ENCODE measurements at regions not wholly inside any gene's neighbourhood (a gene's known extent, or its start where the extent isn't known, plus 50 kb on each side); places are given as distances from the start of the nearest gene placed in this dataset.

DNA sequence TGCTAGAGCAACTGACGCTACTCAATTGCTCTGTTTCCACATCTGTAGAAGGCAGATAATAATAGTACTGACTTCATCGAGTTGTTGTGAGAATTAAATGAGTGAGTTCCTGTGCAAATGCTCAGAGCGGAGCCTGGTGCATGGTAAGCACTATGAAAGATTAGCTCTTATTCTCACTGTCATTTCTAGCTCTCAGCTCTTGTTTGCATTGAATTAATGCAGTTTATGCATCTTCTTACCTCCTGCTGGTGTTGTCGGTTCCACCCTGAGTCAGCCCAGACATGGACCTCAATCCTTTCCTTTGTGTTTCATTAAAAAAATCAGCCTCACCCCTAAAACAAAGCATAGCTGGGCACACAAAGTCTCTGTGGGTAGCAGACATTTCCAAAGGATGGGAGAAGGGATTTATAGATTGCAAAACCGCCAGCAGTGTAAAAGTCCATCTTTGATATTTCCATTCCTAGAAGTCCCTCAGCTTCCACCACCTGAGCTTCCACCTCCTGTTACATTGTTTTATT lies 254.4 kb upstream of the CSF3R start:
- ATAC-seq: no peak
- no peak for TF ChIP-seq ZNF70 (CRISPR knock-in tag; IDR thresholded peaks at IDR 0.05)

DNA sequence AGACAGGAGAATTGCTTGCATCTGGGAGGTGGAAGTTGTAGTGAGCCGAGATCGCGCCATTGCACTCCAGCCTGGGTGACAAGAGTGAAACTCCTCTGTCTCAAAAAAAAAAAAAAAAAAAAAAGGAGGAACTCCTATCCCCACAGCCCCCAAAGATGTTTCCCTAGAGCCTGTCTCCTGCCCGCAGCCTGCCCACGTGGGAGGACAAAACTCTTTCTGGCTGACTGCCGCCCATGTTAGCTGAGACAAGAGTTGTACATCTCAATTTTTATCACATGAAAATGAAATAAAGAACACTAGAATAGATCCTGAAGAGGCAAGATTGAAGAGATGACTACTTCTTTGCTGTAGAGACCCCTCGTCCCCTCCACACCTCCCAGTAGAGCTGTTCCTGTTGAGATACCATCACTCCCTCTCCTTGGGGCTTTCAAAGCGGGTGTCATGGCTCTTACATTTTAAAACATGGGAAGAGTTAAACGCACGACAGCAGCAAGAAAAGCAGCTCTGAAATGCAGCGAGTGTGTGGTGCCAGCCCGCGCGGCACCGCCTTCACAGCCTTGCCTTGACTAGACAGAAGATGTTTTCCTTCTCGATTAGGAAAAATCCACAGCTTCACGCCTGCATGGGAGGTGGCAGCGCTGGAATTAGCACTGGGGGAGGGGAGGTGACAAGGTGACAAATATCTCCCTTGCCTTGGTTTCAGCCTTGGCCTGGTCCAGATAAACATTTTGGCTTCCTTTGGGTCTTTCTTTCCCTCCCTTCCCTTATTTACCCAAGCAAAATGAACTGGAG lies 253.4 kb upstream of the CSF3R start:
- TF ChIP-seq TOX (CRISPR knock-in tag; IDR thresholded peaks at IDR 0.05; ENCODE audit: borderline replicate concordance): no peak
- TF ChIP-seq, protein P1, sequence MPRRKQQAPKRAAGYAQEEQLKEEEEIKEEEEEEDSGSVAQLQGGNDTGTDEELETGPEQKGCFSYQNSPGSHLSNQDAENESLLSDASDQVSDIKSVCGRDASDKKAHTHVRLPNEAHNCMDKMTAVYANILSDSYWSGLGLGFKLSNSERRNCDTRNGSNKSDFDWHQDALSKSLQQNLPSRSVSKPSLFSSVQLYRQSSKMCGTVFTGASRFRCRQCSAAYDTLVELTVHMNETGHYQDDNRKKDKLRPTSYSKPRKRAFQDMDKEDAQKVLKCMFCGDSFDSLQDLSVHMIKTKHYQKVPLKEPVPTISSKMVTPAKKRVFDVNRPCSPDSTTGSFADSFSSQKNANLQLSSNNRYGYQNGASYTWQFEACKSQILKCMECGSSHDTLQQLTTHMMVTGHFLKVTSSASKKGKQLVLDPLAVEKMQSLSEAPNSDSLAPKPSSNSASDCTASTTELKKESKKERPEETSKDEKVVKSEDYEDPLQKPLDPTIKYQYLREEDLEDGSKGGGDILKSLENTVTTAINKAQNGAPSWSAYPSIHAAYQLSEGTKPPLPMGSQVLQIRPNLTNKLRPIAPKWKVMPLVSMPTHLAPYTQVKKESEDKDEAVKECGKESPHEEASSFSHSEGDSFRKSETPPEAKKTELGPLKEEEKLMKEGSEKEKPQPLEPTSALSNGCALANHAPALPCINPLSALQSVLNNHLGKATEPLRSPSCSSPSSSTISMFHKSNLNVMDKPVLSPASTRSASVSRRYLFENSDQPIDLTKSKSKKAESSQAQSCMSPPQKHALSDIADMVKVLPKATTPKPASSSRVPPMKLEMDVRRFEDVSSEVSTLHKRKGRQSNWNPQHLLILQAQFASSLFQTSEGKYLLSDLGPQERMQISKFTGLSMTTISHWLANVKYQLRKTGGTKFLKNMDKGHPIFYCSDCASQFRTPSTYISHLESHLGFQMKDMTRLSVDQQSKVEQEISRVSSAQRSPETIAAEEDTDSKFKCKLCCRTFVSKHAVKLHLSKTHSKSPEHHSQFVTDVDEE (CRISPR knock-in tag; IDR thresholded peaks at IDR 0.05): no peak
- TF ChIP-seq, protein P2, sequence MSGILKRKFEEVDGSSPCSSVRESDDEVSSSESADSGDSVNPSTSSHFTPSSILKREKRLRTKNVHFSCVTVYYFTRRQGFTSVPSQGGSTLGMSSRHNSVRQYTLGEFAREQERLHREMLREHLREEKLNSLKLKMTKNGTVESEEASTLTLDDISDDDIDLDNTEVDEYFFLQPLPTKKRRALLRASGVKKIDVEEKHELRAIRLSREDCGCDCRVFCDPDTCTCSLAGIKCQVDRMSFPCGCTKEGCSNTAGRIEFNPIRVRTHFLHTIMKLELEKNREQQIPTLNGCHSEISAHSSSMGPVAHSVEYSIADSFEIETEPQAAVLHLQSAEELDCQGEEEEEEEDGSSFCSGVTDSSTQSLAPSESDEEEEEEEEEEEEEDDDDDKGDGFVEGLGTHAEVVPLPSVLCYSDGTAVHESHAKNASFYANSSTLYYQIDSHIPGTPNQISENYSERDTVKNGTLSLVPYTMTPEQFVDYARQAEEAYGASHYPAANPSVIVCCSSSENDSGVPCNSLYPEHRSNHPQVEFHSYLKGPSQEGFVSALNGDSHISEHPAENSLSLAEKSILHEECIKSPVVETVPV (CRISPR knock-in tag; IDR thresholded peaks at IDR 0.05): no peak
- TF ChIP-seq OSR1 (CRISPR knock-in tag; IDR thresholded peaks at IDR 0.05): no peak
- TF ChIP-seq, protein P3, sequence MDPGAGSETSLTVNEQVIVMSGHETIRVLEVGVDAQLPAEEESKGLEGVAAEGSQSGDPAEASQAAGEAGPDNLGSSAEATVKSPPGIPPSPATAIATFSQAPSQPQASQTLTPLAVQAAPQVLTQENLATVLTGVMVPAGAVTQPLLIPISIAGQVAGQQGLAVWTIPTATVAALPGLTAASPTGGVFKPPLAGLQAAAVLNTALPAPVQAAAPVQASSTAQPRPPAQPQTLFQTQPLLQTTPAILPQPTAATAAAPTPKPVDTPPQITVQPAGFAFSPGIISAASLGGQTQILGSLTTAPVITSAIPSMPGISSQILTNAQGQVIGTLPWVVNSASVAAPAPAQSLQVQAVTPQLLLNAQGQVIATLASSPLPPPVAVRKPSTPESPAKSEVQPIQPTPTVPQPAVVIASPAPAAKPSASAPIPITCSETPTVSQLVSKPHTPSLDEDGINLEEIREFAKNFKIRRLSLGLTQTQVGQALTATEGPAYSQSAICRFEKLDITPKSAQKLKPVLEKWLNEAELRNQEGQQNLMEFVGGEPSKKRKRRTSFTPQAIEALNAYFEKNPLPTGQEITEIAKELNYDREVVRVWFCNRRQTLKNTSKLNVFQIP (CRISPR knock-in tag; IDR thresholded peaks at IDR 0.05; ENCODE audit: borderline replicate concordance, low read depth): no peak
- TF ChIP-seq, protein P4, sequence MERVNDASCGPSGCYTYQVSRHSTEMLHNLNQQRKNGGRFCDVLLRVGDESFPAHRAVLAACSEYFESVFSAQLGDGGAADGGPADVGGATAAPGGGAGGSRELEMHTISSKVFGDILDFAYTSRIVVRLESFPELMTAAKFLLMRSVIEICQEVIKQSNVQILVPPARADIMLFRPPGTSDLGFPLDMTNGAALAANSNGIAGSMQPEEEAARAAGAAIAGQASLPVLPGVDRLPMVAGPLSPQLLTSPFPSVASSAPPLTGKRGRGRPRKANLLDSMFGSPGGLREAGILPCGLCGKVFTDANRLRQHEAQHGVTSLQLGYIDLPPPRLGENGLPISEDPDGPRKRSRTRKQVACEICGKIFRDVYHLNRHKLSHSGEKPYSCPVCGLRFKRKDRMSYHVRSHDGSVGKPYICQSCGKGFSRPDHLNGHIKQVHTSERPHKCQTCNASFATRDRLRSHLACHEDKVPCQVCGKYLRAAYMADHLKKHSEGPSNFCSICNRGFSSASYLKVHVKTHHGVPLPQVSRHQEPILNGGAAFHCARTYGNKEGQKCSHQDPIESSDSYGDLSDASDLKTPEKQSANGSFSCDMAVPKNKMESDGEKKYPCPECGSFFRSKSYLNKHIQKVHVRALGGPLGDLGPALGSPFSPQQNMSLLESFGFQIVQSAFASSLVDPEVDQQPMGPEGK (CRISPR knock-in tag; IDR thresholded peaks at IDR 0.05; ENCODE audit: borderline replicate concordance): no peak
- TF ChIP-seq RARB (CRISPR knock-in tag; IDR thresholded peaks at IDR 0.05): no peak
- no peak for TF ChIP-seq ZNF8 (CRISPR knock-in tag; IDR thresholded peaks at IDR 0.05)
- no peak for TF ChIP-seq ZNF565 (CRISPR knock-in tag; conservative IDR thresholded peaks at IDR 0.05; ENCODE audit: low read depth)
- TF ChIP-seq ARNTL (CRISPR knock-in tag; IDR thresholded peaks at IDR 0.05; ENCODE audit: borderline replicate concordance, low read depth): no peak
- TF ChIP-seq SNAI2 (CRISPR knock-in tag; IDR thresholded peaks at IDR 0.05): no peak
- no peak for TF ChIP-seq PPARA (CRISPR knock-in tag; IDR thresholded peaks at IDR 0.05; ENCODE audit: borderline replicate concordance)
- TF ChIP-seq GLIS3 (CRISPR knock-in tag; IDR thresholded peaks at IDR 0.05): no peak
- TF ChIP-seq ZFP3 (CRISPR knock-in tag; IDR thresholded peaks at IDR 0.05): no peak
- no peak for TF ChIP-seq TCF4 (CRISPR knock-in tag; IDR thresholded peaks at IDR 0.05; ENCODE audit: borderline replicate concordance)
- no peak for TF ChIP-seq BACH2 (CRISPR knock-in tag; IDR thresholded peaks at IDR 0.05; ENCODE audit: borderline replicate concordance)
- ATAC-seq: no peak

DNA sequence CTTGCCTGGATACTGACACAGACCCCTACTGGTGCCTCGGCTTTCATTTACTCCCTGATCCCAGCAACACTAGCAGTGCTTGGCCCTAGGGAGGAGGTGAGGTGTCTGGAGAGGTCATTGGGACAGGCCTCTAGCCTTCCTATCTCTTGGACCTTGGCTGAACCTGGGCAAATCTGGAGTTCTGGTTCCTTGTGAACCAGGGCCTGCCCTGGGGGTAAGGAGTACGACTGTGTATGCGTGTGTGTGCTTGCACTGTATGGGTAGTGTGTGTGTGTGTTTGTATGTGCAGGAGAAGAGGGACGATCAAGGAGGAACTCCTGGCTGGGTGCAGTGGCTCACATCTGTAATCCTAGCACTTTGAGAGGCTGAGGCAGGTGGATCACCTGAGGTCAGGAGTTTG lies 252.7 kb upstream of the CSF3R start:
- no peak for ATAC-seq
- no peak for TF ChIP-seq ESRRG (CRISPR knock-in tag; IDR thresholded peaks at IDR 0.05)
- TF ChIP-seq CSDC2 (CRISPR knock-in tag; IDR thresholded peaks at IDR 0.05): no peak
- TF ChIP-seq ZNF565 (CRISPR knock-in tag; conservative IDR thresholded peaks at IDR 0.05; ENCODE audit: low read depth): no peak
- no peak for TF ChIP-seq RARB (CRISPR knock-in tag; IDR thresholded peaks at IDR 0.05)
- TF ChIP-seq ZNF70 (CRISPR knock-in tag; IDR thresholded peaks at IDR 0.05): no peak
- TF ChIP-seq ISL1 (CRISPR knock-in tag; IDR thresholded peaks at IDR 0.05): no peak
- no peak for TF ChIP-seq GLIS3 (CRISPR knock-in tag; IDR thresholded peaks at IDR 0.05)
- TF ChIP-seq SNAI2 (CRISPR knock-in tag; IDR thresholded peaks at IDR 0.05): no peak
- TF ChIP-seq ARNTL (CRISPR knock-in tag; IDR thresholded peaks at IDR 0.05; ENCODE audit: borderline replicate concordance, low read depth): no peak

DNA sequence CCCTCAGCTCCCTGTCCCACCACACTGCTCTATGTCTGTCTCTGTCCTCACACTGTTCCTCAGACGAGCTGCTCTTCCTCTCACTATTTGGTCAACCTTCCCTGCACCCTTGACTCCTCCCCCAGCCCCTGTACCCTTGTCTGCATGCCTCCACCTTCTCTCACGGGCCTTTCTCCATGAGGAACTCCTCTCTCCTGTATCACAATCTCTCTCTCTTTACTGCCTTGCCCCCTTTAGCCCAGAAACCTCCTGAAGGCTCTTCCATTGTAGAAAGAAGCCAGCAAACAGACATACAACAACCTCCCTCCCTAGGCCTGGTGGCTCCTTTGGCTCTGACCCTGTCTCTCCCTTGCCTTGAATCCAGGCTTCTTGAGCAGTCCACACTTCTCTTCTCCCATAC lies 251.6 kb upstream of the CSF3R start:
- no peak for ATAC-seq
- no peak for TF ChIP-seq ISL1 (CRISPR knock-in tag; IDR thresholded peaks at IDR 0.05)
- TF ChIP-seq ZFP3 (CRISPR knock-in tag; IDR thresholded peaks at IDR 0.05): no peak
- no peak for TF ChIP-seq ZNF8 (CRISPR knock-in tag; IDR thresholded peaks at IDR 0.05)
- no peak for TF ChIP-seq OSR1 (CRISPR knock-in tag; IDR thresholded peaks at IDR 0.05)
- TF ChIP-seq ZFP30 (CRISPR knock-in tag; IDR thresholded peaks at IDR 0.05): no peak
- no peak for TF ChIP-seq SNAI2 (CRISPR knock-in tag; IDR thresholded peaks at IDR 0.05)
- TF ChIP-seq TCF4 (CRISPR knock-in tag; IDR thresholded peaks at IDR 0.05; ENCODE audit: borderline replicate concordance): no peak
- TF ChIP-seq, protein P1 (CRISPR knock-in tag; IDR thresholded peaks at IDR 0.05): no peak
- TF ChIP-seq, protein P5, sequence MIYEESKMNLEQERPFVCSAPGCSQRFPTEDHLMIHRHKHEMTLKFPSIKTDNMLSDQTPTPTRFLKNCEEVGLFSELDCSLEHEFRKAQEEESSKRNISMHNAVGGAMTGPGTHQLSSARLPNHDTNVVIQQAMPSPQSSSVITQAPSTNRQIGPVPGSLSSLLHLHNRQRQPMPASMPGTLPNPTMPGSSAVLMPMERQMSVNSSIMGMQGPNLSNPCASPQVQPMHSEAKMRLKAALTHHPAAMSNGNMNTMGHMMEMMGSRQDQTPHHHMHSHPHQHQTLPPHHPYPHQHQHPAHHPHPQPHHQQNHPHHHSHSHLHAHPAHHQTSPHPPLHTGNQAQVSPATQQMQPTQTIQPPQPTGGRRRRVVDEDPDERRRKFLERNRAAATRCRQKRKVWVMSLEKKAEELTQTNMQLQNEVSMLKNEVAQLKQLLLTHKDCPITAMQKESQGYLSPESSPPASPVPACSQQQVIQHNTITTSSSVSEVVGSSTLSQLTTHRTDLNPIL (CRISPR knock-in tag; IDR thresholded peaks at IDR 0.05; ENCODE audit: low read depth): no peak
